ENCODE measurements at regions not wholly inside any gene's neighbourhood (a gene's known extent, or its start where the extent isn't known, plus 50 kb on each side); places are given as distances from the start of the nearest gene placed in this dataset.
"Not testable (repeated sequence)": the region's sequence is repeated elsewhere in the genome, so short reads cannot be mapped to it uniquely, and the experiment has no call there.

DNA sequence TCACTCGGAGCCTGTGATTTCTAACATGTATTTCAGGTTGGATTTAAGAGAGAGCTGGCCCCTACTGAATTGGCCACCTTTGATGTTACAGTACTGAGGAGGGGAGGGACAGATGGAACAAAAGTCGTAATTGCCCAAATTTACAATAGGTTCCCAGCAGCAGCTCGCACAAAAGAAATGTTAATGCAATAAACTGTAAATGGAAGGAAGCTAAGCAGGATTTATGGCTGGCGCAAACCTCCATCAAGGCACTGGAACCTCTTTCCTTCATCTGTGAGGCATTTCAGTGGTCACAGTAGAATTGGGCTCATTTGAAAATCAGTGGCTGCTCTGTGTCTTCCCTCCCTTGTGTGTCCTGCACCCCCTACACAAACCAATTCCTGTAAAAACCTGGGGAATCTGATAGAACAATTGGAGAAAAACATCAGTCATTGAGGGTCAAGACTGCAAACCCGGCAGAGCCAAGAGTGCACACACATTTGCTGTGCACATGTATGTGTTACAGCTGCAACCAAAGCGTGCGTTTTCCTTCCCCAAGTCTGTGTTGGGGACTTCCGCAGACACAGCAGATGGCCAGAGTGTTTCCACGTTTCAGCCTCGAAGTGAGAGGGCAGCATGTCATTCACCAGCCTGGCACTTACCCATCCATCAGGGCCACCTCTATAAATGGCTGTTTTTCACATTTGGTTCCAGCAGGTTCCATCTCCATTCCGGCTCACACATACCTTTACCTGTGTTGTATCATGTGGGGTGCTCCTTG, 192.8 kb downstream of the TM9SF2 start:
- no peak for DNase-seq

- DNase-seq, result no peak
Measured at GRCh38 chr13:99693351-99693750, 192.1 kb downstream of the TM9SF2 start.

DNA sequence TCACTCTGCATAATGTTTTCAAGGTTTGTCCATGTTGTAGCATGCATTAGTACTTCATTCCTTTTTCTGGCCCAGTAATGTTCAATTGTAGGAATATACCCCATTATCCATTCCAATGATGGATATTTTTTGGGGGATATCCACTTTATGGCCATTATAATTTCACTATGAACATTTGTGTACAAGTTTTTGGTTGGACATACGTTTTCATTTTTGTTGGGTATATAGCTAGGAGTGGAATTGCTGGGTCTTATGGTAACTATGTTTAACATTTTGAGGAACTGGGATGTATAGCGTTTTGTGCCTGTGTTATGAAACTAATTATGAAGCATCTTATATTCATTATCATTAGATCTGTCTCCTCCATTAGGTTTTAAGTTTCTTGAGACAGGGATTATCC, 191.6 kb downstream of the TM9SF2 start:
- no peak for DNase-seq

DNA sequence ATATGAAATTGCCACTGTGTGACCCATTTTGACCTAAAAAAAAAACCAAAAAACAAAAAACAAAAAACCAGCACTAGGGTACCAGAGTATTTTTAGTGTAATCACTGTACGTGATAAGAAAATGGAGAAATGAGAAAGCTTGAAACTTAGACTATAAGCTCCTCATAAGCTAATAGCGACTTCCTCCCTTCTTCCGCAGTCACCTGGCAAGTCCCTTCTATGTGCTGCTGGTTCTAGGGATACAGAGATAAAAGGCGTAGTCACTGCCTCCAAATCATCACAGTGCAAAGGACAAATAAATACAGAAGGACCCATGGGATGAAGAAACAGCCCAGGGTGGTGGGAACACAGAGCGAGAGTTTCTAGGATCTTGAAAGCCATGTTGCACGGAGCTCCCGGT, 190.3 kb downstream of the TM9SF2 start:
- DNase-seq, result no peak

DNA sequence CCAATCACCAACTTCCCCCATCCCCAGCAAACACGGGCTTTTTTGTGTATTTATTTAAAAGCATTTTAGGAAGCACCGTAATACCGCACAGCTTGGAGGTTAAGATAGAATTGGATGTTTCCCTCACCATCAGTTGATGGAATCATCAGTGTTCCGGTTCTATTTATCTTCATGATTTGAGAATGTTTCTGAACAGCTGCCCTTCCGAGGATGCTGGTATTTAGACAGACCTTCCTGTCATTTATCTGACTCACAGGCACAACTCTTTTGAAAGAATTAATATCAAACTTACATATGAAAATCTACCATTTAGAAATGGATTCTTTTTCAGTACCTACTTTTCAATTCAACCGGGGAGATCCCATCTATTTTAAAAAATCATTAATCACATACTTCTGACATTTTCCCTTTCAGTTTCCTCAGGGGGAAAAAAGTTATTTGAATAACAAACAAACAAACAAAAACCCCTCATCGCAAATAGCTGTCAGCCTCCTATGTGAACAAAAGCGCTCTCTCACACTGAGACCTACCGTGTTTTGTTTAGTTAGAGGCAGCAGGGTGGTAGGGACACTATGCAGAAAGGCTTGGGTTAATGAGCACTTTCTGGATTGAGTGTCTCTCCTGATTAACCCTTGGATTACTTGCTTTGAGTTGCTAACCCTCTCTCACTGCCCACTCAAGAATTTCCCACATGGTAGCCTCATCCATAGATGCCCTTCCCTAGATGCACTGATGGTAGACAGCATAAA, 189.3 kb downstream of the TM9SF2 start:
- no peak for DNase-seq

GRCh38 chr13:99689955-99690354, 188.7 kb downstream of the TM9SF2 start:
- no peak for DNase-seq

DNA sequence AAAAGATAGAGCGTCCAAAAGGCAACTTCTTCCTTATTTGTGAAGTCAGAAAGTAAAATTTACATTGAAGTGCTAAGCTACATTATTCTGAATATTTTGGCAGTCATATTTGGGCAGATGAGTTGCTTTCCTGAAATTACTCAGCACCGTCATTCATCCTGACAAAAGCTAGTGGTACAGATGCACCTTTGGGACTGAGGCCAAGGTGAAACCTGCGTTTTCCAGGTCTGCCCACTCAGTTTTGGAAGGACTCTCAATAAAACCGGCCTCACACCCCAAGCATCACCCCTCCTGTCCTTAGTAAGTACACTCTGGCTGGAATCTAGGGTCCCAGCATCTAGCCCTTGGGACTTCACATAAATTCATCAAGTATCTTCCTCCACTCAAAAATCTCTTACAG, 187.5 kb downstream of the TM9SF2 start:
- no peak for DNase-seq

DNA sequence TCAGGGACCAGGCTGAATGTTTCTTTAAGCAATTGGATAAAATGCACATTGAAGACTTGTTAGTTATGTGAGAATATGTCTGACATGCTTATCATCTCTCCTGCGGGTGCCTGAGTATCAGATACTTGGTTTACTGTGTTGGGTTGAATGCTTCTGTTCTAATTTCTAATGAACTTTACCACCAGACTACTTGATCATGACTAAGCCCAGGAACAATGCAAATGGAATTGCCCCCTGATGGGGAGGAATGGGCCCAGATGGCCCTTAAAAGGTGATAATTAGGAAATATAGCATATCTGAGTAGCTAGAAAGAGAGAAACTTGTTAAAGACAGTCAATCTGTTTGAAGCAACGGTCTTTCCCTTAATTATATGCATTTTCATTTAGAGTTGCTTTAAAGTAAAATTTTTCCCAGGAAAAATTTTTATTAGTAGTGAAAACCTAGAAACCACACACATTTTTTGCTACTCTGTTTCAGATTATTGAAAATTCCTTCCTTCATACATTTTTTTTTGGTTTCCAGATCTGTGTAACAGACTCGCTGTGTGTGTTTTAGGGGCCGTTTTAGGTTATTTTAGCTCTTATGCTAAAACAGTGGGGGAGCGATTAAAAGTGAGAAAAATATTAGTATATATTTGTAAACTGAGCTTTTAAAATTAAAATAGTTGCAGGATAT, 186.6 kb downstream of the TM9SF2 start:
- no peak for DNase-seq

- no peak for DNase-seq
Measured at GRCh38 chr13:99686944-99687411, 185.7 kb downstream of the TM9SF2 start.

GRCh38 chr13:99686157-99686572, 184.9 kb downstream of the TM9SF2 start:
- DNase-seq, result no peak

GRCh38 chr13:99681695-99682094, 180.4 kb downstream of the TM9SF2 start:
- no peak for DNase-seq

DNA sequence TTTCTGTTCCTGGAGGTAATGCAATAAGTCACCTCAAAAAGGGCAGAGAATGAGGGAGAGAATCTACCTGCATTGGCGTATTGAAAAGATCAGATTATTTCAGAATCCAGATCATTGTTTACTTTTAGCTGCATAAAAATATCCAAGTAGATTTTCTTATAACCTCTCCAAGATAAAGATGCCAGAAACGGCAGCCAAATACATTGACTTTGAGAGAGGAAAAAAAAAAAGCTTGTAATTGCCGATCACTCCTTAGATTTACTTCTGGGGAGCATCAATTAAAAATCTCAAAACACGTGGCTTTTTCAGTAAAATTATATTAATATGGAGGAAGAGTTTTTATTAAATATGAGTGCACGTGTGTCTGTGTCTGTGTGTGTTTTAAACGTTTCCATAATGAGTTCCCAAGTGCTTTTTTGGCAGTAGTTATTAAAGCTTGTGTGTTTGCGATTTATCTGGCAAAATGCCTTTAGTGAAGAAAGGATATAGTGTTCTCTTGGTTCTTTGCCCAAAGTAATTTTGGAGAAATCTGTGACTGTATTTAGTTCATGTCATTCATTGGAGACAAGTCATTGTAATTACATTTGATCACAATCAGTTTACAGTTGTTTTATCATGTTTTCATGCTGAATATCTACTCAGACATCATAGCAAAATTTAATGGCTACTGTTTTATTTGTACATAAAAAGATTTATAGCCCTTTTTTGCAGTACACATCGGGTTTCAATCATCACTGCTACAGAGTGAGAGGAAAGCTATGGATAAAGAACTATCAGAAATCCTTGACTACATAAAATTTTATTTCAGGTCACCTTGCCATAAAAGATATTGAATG, 176.1 kb downstream of the TM9SF2 start:
- no peak for DNase-seq

GRCh38 chr13:99671746-99672145, 170.5 kb downstream of the TM9SF2 start:
- DNase-seq, result no peak

DNA sequence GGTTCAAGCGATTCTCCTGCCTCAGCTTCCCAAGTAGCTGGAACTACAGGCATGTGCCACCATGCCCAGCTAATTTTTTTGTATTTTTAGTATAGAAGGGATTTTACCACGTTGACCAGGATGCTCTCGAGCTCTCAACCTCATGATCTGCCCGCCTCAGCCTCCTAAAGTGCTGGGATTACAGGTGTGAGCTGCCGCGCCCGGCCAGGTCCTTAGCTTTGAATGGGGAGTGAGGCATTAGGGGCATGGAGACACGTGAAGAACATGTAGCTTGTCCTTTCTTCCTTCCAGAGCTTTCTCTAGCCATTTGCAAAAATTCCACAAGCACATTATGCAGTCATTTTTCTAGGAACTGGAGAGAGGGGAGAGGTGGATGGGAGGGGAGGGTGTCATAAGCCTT, 167.8 kb downstream of the TM9SF2 start:
- not testable (repeated sequence) for DNase-seq

DNA sequence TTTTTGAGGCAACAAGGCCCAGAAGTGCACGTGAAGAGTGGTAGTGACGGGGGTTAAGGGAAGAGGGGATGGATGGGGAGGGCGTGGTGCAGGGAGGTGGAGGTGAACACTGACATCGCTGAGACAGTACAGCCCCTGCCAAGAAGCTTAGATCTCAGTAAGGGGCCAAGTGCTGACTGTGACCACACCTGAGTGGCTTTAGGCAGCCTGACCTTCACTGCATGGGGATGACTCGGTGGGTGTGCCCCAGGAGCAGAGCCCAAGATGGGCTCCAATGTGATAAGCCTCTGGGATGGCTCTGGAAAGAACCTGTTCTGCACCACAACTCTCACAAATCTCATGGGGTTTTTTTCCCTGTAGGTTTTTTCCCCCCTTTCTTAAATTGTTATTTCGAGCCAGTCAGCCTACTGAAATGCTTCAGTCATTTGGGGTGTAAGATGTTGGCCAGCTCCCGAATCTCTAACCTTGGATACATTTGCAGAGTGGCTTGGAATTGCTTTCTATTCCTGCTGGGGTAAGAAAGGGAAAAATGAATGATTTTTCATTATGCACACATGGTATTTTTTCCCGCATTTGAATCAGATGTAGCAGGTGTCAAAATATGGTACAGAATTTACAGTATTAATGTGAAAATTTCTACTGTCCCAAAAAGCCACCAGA, 165.0 kb downstream of the TM9SF2 start:
- DNase-seq, result no peak

- no peak for DNase-seq
Measured at GRCh38 chr13:99665711-99666110, 164.4 kb downstream of the TM9SF2 start.

DNA sequence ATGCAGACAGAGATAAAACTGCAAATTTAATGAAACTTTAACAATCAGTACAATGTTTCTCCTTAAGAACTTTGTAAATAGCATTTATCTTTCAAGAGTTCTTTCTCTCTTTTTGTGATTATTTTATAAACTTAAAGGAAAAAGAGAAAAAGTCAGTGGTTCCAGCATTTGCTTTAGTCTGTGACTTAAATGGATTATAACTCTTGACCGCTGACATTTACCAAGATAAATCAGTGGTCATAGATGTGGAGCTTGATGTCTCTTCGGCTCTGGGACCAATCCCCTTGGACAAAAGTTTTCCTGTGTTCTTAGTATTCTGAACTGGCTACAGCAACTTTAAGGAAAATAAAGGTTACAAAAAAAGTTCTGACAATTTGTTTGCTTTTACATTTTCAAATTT, 162.6 kb downstream of the TM9SF2 start:
- no peak for DNase-seq

GRCh38 chr13:99663185-99663825, 162.0 kb downstream of the TM9SF2 start:
- DNase-seq, result no peak

DNA sequence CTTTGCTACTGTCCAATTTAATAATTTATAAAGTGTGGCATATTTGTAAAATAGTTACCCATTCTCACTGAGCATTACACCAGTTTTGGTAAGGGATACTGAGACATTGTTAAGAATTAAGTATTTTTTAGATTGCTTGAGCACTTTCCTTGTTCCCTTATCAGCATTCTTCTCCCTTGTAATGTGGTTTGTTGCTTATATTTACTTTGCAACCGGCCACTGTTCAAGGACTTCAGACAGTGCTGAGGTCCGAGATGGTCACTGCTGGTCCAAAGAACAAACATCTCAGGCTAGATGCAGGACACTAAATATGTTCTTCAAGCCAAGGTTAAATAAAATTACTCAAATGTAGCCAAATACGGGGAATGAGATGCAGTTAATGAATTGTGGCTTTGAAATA, 161.4 kb downstream of the TM9SF2 start:
- no peak for DNase-seq

GRCh38 chr13:99661791-99662190, 160.5 kb downstream of the TM9SF2 start:
- no peak for DNase-seq

DNA sequence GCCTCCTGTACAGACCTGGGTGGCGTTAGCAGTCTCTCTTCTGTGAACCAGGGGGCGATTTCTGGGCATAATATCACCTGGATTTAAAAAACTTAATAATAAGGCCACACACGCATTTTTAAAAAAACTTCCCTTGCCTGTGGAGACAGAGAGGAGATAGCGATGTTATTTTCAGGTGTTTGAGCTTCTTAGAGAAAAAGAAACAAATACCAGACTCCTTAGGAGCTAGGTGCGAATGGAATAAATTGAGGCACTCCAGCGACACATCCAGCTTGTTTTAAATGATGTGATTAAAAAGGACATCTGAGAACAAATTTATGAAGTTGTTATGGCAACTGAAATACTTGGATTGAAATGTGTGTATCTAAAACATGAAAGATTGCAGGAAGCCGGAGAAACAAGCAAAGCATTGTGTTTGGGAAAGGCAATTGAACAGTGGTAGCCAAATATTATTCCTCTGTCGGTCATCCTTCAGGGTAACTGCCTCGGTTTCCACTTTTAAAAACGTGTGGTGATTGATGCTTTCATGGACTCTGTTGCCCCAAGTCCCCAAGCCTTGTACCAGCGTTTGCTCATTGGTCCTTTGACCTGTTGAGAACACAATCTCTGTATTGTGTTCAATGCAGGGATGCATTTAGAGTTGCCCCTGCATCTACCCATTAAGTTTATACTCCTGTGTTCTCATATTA, 158.7 kb downstream of the TM9SF2 start:
- DNase-seq, result no peak
